Endothelial cell of umbilical vein (primary cell): ENCODE measurements at regions not wholly inside any gene's neighbourhood (a gene's known extent, or its start where the extent isn't known, plus 50 kb on each side); places are given as distances from the start of the nearest gene placed in this dataset.

Experiments
- CTCF ChIP-seq, 2 donors: IDR thresholded peaks; 1 replicate in 1 of 2; 2 replicates in 1 of 2; pipeline ENCODE4 v1.5.1; 2011; ENCODE audit warnings: low read length in 2 of 2, mild to moderate bottlenecking in 2 of 2, moderate library complexity in 2 of 2, control low read depth in 1 of 2, inconsistent platforms in 1 of 2, low read depth in 1 of 2; ENCODE audit not compliant: insufficient read depth in 1 of 2; ENCODE audit errors: extremely low read depth in 1 of 2
- FOS ChIP-seq: IDR thresholded peaks from 2 replicates; pipeline ENCODE4 v1.6.1; 2011; ENCODE audit warnings: mild to moderate bottlenecking, low read length, moderate library complexity, borderline replicate concordance; ENCODE audit not compliant: insufficient read depth
- GATA2 ChIP-seq: IDR thresholded peaks from 2 replicates; pipeline ENCODE4 v1.7.0; 2011; ENCODE audit warnings: low read depth, mild to moderate bottlenecking, moderate library complexity, mixed read lengths, low read length; ENCODE audit not compliant: insufficient read length, insufficient read depth
- MAX ChIP-seq: IDR thresholded peaks from 2 replicates; pipeline ENCODE4 v1.6.1; 2011; ENCODE audit not compliant: insufficient read depth, insufficient read length
- MYC ChIP-seq: IDR thresholded peaks from one replicate; pipeline ENCODE4 v1.6.1; 2011; ENCODE audit warnings: mild to moderate bottlenecking, low read depth, low read length
- POLR2A ChIP-seq: IDR thresholded peaks from 2 replicates; pipeline ENCODE4 v1.6.1; 2012; ENCODE audit warnings: low read depth, mild to moderate bottlenecking, control low read depth, low read length
- POLR2AphosphoS5 ChIP-seq: IDR thresholded peaks from 2 replicates; pipeline ENCODE4 v1.6.1; 2012; ENCODE audit warnings: low read depth, mild to moderate bottlenecking, control low read depth, low read length, moderate library complexity; ENCODE audit not compliant: insufficient read depth

GRCh38 chr2:161077367-161078210 lies 82.6 kb upstream of the TANK start:
- TF ChIP-seq GATA2 (peak; percentile 95), CTCF (IDR thresholded peaks at IDR 0.05; ENCODE audit: extremely low read depth in 1 of 2, insufficient read depth in 1 of 2, low read depth in 1 of 2, low read length in 2 of 2) (no peak), MAX (no peak), POLR2AphosphoS5 (peak; percentile 65), POLR2A (no peak), FOS (peak; percentile 87), MYC (no peak)
